Cardiac septum (tissue), 1 donor: ENCODE measurements at regions not wholly inside any gene's neighbourhood (a gene's known extent, or its start where the extent isn't known, plus 50 kb on each side); places are given as distances from the start of the nearest gene placed in this dataset.

Source experiments
- DNase-seq: peaks from one replicate; pipeline ENCODE4 v3.0.0-alpha.2; 2020; ENCODE audit warnings: low spot score
- intact Hi-C: fragments of 100-400 bp; cut with DNase I; formaldehyde crosslinking; loops from one replicate; pipeline ENCODE4 v1.14.0; 2022
- donor health status: DM: no; HTN: no; CAD: no.

DNA sequence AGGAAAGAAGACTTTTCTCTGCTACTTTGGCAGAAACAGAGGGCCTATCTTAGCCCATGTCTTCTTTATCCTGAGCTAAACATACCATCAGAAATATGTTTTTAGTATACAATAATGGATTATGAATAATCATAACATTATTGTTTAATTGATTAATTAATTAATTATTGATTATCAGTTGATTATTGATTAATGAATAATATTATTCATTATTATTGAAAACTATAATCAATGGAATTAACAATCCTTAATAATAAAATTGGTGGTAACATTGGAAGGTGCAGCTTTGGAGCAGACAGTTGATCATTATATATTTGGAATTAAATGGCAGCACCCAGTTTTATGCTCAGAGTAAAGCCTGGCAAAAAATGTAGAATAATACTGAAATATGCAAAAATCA is 655.9 kb upstream of the ARGLU1 start:
- intact Hi-C loops: no loop called here
- DNase-seq: no peak

- intact Hi-C loops: no loop called here
- DNase-seq: no peak
These were observed 654.7 kb upstream of the ARGLU1 start for GRCh38 chr13:107222597-107222996.

- intact Hi-C loops: no loop called here
- no peak for DNase-seq
These were observed 652.3 kb upstream of the ARGLU1 start for GRCh38 chr13:107220245-107220644.

DNA sequence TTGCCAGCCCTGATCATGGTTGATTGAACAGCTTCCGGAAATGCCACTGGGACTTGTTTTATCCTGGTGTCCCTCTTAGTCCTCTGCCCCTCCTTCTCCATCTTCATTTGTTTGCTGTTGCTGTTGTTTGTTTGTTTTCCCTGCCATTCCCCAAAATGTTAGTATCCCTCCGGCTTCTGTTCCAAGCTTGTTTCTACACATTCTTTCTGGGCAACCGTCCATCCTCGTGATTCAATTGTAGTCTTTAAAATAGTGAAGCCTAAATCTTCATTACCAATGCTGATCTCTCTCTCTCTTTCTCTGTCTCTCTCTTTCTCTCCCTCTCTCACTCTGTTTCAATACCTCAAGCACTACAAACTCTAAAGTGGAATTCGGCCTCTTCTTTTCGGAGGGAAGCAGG is 649.3 kb upstream of the ARGLU1 start:
- no peak for DNase-seq
- intact Hi-C loops: loop anchor here (10.0 kb wide), 2 partner anchors 148 to 648 kb away; a partner anchor contains a TSS

DNA sequence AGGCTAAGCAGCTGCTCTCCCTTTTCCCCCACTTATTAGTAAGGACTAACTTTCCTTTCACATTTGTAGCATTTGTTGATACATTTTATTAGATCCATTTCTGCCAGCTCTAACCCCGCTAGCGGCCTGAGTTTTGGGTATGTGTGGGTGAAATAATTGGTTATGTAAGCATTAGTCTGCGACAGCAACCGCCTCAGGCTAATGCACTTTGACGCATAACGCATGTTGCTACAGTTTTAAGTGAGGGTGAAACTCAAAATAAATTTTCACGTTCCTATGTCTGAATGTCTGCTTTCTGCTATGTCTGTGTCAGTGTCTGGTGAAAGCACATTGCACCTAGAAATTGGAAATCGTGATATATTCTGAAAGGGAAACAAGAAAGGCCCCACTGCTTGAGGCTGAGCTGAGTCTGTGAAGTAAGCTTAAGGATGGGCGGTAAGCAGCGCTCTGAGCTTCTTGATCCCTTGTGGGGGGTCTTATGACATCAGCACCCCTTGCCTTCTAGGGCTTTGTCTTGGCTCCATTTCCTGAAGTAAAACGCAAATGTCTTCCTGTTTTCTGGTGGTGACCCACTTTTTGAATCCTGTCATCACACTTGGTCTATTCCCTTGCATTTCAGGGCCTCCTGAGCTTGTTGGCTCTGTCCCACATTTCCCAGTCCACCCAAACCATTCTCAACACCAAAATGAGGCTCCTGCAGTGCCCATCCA is 648.3 kb upstream of the ARGLU1 start:
- DNase-seq: no peak
- intact Hi-C loops: loop anchor here (10.0 kb wide), 2 partner anchors 149 to 649 kb away; a partner anchor contains a TSS

- intact Hi-C loops: loop anchor here (2.0 to 10.0 kb wide), 4 partner anchors 154 to 944 kb away; a partner anchor contains a TSS
- DNase-seq: no peak
These were observed 643.1 kb upstream of the ARGLU1 start for GRCh38 chr13:107211073-107211472.

GRCh38 chr13:107210723-107211030 is 642.7 kb upstream of the ARGLU1 start:
- intact Hi-C loops: loop anchor here (2.0 to 10.0 kb wide), 4 partner anchors 154 to 944 kb away; a partner anchor contains a TSS
- DNase-seq: no peak

- no peak for DNase-seq
- intact Hi-C loops: loop anchor here (2.0 to 10.0 kb wide), 5 partner anchors 155 to 945 kb away; a partner anchor contains a TSS
These were observed 642.1 kb upstream of the ARGLU1 start for GRCh38 chr13:107209824-107210722.

DNA sequence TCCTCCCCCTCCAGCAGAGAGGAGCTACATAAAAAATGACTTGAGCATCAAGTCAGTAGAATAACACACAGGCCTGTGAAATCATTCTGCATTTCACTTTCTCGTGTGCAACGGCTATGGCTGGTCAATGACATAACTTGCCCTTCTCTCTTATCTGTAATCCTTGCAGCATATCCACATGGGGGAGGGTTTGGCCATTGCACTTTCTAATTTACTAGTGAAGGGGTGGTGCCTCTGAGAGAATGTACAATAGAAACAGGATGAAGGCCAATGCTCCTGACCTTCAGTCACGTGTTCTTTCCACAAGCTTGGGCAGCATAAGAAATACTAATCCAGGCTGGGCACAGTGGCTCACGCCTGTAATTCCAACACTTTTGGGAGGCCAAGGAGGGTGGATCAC is 641.0 kb upstream of the ARGLU1 start:
- DNase-seq: no peak
- intact Hi-C loops: loop anchor here (5.0 kb wide), 1 partner anchor 438 kb away; no protein-coding TSS in a partner anchor

GRCh38 chr13:107205318-107206104 is 637.6 kb upstream of the ARGLU1 start:
- DNase-seq: peak; percentile 82
- intact Hi-C loops: loop anchor here (5.0 kb wide), 1 partner anchor 442 kb away; no protein-coding TSS in a partner anchor

DNA sequence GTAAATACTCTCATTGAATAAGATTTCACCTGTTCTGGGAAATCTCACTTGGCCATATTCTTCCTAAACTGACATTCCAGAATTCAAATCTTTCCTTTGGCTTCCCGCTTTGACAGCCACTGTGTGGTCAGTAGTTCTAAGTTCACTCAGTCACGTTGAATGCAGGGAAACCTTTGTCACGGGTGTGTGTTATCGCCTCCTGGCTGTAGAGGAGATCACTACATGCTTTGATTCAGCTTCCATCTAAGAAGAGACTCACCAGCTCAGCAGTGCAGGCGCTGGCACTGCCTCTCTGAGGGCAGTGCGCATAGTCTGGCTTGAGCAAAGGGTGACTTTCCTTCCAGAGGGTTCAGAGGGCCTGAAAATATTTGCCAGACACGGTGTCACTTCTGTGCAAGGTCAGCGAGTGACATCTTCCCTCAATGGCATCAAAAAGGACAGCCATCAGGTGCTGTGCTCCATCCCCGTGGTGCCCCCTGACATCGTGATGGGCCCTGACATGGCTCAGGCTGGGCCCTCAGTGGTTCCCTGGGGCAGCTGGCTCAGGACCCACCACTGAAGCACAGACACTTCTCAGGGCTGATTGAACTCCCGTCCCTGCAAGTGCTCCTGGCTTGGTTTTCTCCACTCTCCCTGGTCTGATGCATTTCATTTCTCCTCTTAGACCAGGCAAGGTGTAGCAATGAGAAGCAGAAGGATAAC is 635.4 kb upstream of the ARGLU1 start:
- intact Hi-C loops: no loop called here
- no peak for DNase-seq

DNA sequence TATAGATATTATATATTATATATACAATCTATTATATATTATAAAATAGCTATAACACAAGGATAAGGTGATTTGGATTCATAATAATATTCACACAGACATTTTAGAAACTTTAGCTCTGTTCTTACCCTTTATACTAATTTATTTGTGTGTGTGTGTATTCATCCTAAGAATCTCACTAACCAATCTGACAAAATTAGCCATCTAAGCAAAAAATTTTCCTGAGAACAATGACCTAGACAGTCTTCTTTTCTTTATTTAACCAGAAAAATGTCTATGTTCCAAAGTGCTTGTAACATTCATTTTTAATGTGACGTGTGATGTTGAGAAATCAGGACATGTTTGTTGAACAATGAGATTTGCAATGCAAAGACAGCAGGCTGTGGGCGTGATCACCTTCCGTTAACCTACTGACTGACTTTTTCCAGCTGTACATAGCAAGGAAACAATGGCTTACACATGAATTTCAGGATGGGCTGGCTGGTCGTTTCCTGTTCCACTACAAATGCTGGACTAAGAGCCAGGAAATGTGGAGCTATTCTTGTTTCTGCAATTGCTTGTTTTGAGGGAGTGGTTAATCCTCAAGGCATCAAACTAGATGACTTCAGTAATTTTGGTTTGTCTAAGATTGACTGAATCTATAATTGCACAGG is 634.6 kb upstream of the ARGLU1 start:
- intact Hi-C loops: no loop called here
- peak; percentile 80 for DNase-seq

GRCh38 chr13:107200491-107200890 is 632.6 kb upstream of the ARGLU1 start:
- intact Hi-C loops: no loop called here
- DNase-seq: no peak

GRCh38 chr13:107192289-107192688 is 624.4 kb upstream of the ARGLU1 start:
- no peak for DNase-seq
- intact Hi-C loops: no loop called here

- no peak for DNase-seq
- intact Hi-C loops: no loop called here
These were observed 622.1 kb upstream of the ARGLU1 start for GRCh38 chr13:107190065-107190464.

DNA sequence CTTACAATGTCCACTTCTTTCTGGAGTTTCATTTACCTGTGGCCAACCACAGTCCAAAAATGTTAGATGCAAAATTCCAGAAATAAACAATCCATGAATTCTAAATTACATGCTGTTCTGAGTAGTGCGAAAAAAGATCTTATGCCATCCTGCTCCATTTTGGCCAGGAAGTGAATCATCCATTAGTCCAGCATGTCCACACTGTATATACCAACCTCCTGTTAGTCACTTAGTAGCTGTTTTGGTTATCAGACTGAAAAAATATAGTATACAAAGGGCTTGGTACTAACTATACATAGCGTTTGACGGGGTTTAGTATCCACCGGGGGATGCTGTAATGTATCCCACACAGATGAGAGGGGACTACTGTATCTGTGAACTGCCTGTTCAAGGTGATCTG is 618.0 kb upstream of the ARGLU1 start:
- DNase-seq: no peak
- intact Hi-C loops: no loop called here

DNA sequence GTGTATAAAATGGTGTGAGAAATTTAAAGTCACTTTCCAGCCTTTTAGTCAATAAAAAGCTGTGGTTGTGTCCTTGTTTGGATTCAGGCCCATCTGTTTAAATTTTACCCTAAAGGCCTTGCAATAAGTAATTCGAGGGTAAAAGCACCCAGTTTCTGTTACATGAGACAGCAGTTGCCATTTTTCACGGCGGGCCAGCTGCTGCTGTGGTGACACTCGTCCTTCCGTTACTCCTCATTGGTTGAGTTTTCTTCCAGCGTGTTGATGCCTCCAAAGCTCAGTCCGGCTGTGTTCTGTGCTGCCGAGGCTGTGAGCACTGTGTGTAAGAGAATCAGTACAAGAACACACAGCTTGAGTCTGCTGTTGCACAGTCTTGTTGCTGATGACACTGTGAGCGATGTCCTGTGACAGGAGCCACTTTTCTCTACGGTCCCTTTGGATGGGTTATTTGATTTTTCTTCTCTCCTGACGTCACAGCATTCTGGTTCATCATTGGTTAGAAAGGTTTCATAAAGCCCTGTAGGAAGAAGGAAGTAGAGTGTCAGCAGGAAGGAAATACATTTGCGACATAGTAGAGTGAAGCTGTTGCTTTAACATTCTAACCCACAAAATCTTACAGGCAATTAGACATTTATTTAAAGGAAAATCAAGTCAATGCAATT is 602.5 kb upstream of the ARGLU1 start:
- no peak for DNase-seq
- intact Hi-C loops: no loop called here

GRCh38 chr13:107157271-107157670 is 589.3 kb upstream of the ARGLU1 start:
- intact Hi-C loops: no loop called here
- no peak for DNase-seq
